GM18519 (cell line): ENCODE measurements at regions not wholly inside any gene's neighbourhood (a gene's known extent, or its start where the extent isn't known, plus 50 kb on each side); places are given as distances from the start of the nearest gene placed in this dataset.

Source experiments
- ATAC-seq: cut with Tn5 transposase; IDR thresholded peaks from one replicate; pipeline ENCODE4 v1.9.1; 2021; ENCODE audit warnings: mild to moderate bottlenecking, moderate library complexity; ENCODE audit not compliant: unreplicated experiment, low FRiP score

DNA sequence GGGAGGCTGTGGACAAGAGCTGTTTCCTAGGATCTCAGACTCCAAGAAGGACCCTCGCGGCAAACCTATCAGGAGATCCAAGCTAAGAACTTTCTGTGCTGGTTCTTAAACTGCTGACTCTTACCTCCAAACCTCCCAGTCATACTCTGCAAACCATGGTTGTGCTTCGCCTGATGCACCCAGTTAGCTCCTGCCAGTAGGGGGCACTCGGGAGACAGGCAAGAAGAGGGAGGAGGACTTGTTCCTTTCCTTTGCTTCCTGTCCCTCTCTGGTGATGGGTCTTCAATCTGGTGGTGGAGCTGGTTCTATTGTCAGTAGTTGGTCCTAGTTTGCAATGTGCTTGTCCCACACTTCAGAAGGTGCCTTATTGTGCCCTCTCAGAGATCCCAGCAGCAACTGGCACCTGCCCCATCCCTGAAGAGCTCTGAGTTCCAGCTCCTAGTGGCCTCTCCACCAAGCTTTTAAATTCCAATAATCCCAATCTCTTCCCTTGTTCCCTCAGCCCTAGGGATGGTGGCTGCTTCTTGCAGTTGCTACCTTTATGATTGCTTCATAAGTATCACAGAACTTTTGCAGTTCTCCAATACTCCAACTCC is 113.5 kb upstream of the RPL38 start:
- ATAC-seq = no peak

DNA sequence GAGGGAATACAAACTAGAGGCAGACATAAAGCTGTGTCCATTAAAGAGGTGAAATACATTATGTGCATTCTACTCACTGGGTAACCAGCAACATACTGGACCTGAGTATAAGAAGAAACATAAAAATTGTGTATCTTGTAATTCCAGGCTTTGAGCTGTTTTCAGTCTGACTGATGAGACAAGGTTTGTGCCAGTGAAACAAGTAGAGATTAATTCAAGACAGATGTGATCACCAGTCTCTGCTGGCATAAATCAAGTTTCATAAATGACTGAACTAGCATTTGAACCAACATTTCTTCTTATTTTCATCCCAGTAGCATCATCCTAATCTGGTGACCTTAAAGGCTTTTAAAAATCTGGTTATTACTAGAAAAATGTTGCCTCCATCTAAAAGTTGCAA is 108.8 kb upstream of the RPL38 start:
- ATAC-seq = no peak

DNA sequence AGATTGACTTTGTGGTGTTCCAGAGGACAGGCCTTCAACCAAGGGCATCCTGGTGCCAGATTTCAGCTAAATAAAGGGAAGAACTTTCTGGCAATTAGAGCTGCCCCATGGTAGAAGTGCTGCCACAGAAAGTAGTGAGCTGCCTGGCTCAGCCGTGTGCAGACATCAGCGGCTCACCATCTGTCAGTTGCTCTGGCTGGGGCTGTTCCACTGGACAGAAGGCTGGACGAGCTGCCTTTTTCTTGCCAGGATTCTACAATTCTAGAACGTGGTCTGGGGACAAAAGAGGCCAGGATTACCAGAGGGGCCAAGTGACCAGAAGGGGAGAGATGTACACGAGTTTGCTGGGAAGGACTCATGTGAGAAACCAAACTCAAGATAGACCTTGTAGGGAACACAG is 107.0 kb upstream of the RPL38 start:
- ATAC-seq = no peak

DNA sequence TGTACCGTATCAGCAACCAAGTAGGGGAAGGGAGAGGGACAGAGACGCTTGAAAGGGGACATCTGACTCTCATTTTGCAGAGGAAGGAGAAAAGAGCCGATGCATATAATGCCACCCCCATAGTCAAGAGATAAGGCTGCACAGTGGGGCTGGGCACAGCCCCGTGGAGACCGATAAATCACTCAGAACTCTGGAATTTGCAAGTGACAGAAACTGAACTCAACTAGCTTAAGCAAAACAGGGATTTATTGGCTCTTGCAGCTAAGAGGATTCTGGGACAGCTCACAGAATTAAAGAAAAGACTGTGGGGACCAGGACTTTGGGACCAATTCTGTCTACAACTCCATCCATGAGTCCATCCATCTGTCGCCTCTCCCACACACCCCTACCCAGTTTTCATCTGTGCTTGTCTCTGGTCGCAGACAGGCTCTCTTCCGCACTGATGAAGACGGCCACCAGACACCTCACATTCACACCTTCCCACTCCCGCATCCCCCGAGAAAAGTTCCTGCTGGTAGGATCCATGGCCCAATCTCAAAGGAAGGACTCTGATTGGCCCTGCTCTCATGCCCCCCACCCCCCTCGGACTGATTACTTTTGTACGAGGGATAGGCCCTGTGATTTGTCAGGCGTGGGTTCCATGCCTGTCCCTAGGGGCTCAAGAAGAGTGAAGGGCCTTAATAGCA is 105.9 kb upstream of the RPL38 start:
- ATAC-seq = no peak

DNA sequence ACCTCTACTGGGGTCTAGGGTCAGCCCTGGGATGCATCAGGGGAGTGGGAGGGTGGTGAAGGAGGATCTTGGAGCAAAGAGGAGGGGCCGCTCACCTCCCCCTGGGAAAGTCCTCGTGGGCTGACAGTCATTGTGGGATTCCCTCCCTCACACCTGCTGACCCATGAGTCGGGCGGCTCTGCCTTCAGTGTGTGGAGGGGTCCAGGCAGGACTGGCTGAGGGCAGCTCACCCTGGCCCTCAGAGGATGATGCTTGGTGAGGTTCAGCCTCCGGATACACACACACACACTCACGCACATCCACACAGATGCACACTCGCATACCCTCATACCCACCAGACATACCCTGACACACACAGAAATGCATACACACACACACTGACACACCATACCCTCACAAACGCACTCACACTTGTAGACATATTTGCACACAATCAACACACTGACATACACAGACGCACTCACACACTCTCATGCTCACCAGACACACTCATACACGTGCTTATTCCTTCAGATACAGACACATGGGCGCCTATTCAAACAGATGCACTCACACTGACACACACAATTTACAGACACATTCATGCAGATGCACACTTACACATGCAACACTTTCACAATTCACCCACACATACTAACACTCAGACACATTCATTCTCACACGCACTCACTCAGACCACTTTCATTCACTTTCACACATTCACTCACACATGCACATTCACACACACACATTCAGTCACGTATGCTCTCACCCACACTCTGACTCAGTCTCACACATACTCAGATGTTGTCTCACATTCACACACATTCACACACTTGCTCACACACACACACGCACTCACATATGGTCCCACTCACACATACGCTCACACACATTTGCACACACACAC is 105.1 kb upstream of the RPL38 start:
- no peak for ATAC-seq

DNA sequence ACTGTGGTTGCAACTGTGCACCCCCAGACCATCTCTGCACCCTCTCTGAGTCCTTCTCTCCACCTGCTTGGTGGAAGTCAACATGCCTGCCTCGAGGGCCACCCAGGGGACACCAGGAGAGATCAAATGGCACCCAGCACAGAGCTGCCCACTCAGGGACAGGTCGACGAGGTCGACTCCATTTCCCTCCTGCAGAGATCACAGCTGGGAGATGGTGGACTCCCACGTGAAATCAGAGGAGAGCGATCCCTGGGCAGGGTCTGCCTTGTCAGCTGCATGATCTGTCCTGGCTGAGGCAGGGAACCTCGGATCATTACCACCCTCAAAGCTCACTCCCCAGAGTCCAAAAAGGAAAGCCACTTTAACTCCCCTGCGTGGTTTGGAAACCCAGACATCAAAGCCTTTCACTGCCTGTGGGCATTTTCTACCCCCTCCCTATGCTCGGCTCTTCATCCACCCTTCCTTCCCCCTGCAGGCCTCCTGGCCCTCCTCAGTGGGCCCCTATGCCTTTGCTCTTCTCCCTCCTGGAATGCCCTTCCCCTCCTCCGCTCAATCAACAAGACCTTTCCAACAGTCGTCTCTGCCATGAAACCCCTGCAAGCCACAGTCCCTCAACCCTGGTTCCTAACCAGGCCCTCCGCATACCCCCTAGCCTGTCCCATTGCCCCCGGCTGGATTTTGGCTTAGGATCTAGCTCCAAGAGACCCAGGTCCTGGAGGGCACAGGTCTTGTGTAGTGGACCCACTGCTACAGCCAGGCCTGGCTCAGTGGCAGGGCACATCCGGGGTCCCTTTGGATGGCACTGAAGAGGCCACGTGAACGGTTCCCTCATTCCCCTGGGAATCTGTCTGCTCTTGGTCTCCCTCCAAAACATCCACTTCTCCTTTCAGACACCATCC is 103.8 kb upstream of the RPL38 start:
- ATAC-seq = no peak

DNA sequence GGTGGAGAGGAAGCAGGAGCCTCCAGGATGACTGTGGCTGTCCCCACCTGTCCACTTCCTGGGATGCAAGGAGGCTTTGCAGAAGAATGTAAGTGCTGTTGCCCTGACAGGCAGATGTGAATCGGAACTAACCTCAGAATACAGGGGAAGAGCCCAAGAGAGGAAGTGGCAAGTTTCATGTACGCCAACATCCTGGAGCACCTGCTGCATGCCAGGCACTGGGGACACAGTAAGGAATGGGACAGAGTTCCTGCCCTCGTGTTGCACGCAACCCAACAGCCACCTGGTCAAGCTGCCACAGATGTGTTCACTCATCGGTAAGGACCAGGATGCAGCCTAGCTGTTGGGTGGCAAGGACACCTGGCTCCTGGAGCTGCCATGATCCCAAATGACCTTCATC is 98.6 kb upstream of the RPL38 start:
- no peak for ATAC-seq

DNA sequence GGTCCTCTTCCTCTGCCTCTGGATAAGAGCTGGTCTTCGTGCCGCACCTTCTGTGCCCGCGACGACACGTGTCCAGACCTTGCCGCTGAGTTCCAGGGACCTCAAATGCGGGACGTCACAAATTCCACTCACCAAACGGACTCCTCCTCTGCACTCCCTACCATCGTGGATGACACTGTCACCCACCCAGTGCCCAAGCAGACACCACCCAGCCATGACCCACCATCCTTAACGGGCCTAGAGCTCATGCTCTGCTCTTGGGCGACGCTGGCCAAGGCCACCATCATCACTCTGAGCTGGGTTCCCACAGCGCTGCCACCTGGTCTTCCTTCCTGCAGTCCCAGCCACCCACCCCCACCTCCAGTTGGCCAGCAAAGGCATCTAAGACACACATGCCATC is 96.4 kb upstream of the RPL38 start:
- no peak for ATAC-seq

DNA sequence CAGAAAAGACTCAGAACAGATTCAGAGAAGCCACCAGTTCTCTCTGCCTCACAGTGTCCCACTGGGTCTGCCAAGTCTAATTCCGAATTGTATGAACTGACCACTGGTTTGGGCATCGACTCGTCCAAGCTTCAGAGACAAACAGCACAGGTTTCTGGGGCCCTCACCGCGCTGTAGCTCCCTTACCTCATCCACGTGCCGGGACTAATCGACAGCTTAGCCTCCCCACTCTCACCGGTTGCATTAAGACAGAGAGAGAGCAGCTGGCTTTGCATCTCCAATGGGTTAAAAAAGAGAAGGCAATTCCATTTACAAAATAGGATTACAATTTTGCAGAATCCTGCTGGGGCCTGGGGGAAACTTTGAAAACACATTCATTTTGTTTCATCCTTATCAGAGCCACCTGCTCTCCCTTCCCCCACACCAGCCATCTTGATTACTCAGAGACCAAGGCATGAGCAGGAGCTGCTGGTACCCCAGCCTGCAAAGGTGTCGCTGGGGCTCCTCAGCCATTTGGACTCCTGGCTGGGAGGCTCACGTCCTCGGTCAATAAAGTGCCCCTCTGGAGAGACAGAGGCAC is 95.3 kb upstream of the RPL38 start:
- no peak for ATAC-seq

DNA sequence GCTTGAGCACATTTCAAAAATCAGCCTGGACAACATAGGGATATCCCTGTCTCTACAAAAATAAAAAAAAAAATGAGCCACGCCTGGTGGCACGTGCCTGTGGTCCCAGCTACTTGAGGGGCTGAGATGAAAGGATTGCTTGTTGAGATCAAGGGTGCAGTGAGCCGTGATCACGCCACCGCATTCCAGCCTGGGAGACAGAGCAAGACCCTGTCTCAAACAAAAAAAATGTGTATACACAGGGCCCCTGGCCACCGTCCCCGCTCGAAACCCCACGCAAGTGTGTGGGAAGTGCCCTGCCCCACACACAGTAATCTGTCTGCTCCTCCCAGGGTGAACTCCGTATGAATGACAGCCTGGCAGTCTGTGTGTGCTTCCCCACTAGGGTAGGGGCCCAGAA is 93.0 kb upstream of the RPL38 start:
- no peak for ATAC-seq

DNA sequence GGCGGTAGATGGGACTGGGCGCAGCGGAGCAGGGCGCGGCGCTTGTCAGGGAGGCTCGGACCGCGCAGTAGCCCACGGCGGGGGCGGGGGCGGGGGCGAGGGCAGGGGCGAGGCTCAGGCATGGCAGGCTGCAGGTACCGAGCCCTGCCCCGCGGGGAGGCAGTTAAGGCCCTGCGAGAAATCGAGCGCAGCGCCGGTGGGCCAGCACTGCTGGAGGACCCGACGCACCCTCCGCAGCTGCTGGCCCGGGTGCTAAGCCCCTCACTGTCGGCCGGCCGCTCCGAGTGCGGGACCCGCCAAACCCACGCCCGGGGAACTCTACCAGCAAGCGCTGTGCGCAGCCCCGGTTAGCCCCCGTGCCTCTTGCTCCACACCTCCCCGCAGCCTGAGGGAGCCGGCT is 90.2 kb upstream of the RPL38 start:
- no peak for ATAC-seq

DNA sequence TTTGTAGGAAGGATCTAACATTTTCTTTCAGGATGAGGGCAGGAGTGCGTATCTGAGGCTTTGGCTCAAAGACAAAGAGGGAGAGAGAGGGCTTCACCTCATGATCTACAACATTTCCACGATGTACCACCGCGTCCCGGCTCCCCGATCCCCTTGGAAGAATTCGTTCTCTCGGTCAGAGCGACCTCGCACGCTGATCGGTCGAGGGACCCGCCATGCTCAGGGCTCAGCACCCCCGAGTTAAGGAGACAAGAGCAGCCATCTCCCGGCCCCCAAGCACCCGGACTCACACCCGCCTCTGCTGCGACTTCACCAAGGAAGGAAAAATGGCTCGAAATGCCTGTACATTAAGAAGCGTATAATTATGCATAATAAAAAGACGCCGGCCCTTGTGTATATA is 89.5 kb upstream of the RPL38 start:
- ATAC-seq = no peak

DNA sequence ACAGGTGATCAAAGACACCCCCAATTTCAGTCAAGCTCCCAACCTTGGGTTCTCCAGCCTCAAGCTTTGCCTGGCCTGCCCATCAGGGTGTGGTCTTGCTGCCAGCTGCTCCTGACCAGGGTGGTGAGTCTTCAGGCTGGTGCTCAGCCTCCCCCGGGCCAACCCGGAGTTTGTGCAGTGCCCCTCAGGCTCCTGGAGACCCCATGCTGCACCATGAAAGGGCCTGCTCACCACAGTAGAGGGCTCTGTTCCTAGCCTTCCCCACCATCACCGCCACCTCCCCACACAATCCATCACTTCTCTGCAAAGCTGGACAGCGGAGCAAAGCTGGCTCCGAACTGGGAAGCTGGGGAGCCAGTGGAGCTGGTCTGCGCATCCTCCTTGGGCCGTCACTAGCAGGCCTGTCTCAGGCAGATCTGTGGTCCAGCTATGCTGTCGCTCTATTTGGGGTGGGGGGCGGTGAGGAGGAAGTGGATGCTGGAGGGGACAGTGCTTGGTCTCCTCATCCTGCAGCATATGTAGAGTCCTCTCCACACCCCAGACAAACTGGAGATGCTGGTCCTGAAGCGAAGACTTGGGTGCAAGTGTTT is 88.5 kb upstream of the RPL38 start:
- no peak for ATAC-seq

DNA sequence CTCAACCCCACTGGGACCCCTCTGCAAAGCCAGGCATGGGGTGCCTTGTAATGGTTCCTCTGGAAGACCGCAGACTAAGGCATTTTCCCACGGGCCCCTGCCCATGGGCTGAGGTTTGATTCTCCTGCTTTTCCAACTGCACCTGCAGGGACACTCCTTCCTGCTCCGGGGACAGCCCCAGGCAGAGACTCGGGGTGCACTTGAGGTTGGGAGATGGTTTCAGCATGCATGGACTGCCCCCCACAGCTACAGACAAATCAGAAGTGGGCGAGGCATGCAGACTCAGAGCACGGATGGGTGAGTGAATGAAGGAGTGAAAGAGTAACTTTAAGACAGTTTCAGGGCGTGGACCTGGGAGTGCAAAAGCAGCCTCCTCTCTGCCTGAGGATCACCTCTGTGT is 87.9 kb upstream of the RPL38 start:
- ATAC-seq = no peak

DNA sequence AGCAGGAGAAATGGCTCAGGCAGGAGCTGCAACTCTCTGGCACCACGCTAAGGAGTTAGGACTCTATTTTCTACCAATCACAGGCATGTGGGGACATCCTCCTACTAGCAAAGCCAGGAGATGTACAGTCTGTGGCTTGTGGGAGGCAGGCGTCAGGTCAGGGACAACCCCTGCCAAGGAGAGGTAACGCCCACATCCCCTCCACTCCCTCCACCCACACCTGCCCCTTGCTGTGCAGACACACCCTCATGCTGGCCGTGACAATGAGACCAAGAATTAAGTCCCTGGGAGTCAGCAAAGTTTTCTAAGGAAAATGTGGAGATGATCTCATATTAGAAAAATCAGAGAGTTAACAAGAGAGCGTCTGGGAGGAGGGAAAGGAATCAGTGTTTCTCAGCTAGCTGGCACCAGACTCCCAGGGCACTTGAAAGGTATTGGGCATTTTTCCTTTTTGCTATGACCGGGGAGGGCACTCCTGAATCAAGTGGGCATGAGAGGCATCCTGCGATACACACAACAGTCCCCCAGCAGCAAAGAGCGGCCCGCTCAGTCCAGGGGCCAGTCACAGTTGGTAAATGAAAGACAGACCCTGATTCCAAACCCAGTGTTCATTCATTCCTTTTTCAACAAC is 87.3 kb upstream of the RPL38 start:
- ATAC-seq = no peak

DNA sequence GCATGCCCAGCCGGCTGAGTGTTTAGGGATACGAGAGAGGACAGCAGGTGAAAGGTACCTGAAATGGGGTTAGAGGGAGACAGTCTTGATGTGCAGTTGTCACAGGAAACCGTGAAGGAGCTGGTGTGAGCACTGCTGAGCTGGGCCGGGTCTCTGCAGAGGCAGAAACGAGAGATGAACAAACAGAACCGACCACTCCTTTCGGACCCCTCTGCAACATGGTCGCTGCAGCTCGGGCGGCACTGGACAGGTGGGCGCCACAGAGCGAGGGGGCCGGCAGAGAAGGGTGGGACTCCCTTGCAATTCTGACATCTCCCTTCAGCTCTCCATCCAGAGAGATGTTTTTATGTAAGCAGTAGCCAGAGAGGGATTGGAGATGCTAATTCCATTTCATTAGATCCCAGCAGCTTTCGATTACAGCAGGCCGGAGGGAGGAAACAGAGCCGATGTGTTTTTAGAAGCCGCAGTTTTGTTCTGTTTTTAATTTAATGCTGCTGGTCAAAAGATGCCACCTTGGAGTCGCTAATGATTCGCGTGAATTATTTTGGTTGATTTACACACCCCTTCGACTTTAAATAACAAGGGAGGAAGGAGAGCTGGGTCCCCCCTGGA is 86.3 kb upstream of the RPL38 start:
- ATAC-seq = no peak

DNA sequence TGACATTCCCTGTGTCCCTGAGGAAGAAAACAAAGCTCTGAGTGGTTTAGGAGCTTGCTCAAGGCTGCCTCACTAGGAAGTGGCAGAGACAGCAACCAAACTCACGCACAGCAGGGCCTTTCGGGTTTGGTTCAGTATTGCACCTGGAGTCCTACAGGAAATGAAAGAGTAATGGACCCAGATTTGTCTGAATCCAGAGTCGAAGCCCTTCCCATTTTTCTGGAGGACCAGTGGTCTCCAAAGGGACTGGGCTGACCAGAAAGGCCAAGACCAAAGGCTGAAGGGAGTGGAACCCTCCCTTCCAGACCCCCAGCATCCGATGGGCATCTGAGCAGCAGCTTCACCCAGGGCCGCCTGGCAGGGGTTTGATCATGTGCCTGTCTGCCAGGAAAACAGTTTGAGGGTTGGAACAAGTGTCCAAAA is 85.5 kb upstream of the RPL38 start:
- no peak for ATAC-seq

DNA sequence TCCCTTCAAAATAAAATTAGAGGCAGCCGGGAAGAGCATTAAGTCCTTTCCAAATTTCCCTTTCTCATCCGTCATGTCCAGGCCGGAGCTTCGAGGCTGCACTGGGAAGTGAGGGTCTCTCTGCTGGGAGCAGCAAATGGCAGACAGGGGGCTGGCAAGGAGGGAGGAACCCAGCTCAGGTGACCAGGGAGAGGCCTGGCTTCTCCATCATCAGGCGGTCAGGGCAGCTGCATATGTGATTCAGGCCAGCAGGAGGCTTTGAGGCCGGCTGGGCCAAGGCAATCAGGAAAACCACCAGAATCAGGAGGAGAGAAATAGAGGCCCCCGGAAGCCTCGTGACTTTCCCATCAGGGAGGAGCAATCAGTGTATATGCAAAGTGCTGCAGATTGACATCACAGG is 85.0 kb upstream of the RPL38 start:
- no peak for ATAC-seq

DNA sequence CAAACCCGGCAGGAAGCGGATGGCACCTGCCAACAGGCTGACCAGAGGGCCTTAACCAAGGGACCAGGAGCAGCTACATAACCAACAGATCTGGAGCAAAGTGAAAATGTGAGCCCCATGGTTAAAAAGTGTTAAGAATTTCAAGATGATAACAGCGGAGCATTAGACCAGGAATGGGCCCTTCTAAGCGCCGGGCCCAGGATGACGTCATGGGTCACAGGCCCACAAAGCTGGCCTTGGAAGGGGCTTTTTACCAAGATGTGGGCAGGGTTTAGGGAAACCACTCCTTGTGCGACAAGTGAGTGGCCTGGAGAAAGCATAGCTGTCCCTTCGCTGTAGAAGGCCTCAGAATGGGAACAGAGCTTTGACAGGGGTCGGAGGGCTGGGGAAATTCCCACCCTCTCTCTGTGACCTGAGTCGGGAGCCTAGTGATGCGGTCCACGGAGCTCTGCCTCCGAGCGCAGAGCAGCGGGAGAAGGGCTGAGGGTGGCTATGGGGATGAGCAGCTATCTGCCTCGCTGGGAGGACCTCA is 84.4 kb upstream of the RPL38 start:
- ATAC-seq = no peak
